ENCODE measurements at regions not wholly inside any gene's neighbourhood (a gene's known extent, or its start where the extent isn't known, plus 50 kb on each side); places are given as distances from the start of the nearest gene placed in this dataset.

GRCh38 chr20:23189854-23190253 lies 103.7 kb upstream of the CD93 start:
- BruUV-seq (replicated peaks): no TSS peak
- no peak overlapping the region for H2BK15ac ChIP-seq (ENCODE audit: low read depth, low read length)
- H3K14ac ChIP-seq (replicated peaks; ENCODE audit: low read depth, low read length): no peak overlapping the region
- H3K9me3 ChIP-seq (ENCODE audit: control insufficient read depth, insufficient read depth, low read length): no peaks in the 10 kb centered on the region
- H4K8ac ChIP-seq (ENCODE audit: low read depth in 2 of 2, low read length in 2 of 2): no peak overlapping the region
- no peak overlapping the region for H3K9ac ChIP-seq (ENCODE audit: low read depth, low read length)
- ChIA-PET CTCF (no interaction called here), POLR2A (ENCODE audit: unreplicated experiment) (no interaction called here)
- dilution Hi-C loops (cut with HindIII; ENCODE audit: low sequenced_read_pairs, unreplicated experiment) (no loop called here), intact Hi-C loops (cut with micrococcal nuclease) (no loop called here), in situ Hi-C loops (cut with MboI; ENCODE audit: low sequenced_read_pairs) (loop anchor here (25.0 kb wide), 1 partner anchor 103 kb away; the partner anchor contains the start of gene CD93)
- no peaks in the 10 kb centered on the region for H3K36me3 ChIP-seq (ENCODE audit: control insufficient read depth, insufficient read depth, low read length)
- no peak overlapping the region for H3K4me3 ChIP-seq (ENCODE audit: insufficient read depth, low read depth, low read length)
- 59% methylated on average over 5 of the region's 9 CpGs; no CpG with 5 or more reads in 1 of the 2 experiments for WGBS, 2 experiments (ENCODE audit: extremely low coverage in 2 of 2, insufficient read length in 1 of 2)
- ATAC-seq (ENCODE audit: low read depth) (no peak), DNase-seq (no peak)
- H3K18ac ChIP-seq (ENCODE audit: low read depth, low read length): no peak overlapping the region
- no peak overlapping the region for H3K56ac ChIP-seq (ENCODE audit: extremely low read depth, insufficient read depth, low read length)
- H2BK5ac ChIP-seq (ENCODE audit: low read depth, low read length, poor library complexity, severe bottlenecking): no peak overlapping the region
- H3K79me1 ChIP-seq (ENCODE audit: low read depth in 1 of 2, low read length in 2 of 2): no peaks in the 10 kb centered on the region
- no peaks in the 10 kb centered on the region for H4K20me1 ChIP-seq (ENCODE audit: insufficient read depth, low read length)
- H2AFZ ChIP-seq (replicated peaks; ENCODE audit: low read length, poor library complexity): no peak overlapping the region
- no peak overlapping the region for H4K5ac ChIP-seq (ENCODE audit: low read depth, low read length)
- peaks cover 9% of the 10 kb centered on the region for H3K9me1 ChIP-seq (ENCODE audit: insufficient read depth, low read length)
- H2BK20ac ChIP-seq (ENCODE audit: low read depth, low read length): no peak overlapping the region
- H3K27me3 ChIP-seq (ENCODE audit: control insufficient read depth, insufficient read depth, low read length): peaks cover 22% of the 10 kb centered on the region
- H3K23ac ChIP-seq (ENCODE audit: low read depth, low read length): no peak overlapping the region
- no peak overlapping the region for H4K91ac ChIP-seq (ENCODE audit: insufficient read depth, low read depth, low read length)
- H3K4me2 ChIP-seq (ENCODE audit: low read depth, low read length): no peak overlapping the region
- no peak overlapping the region for H2BK120ac ChIP-seq (ENCODE audit: low read depth, low read length)
- H3K27ac ChIP-seq (ENCODE audit: insufficient read depth, low read length): no peak overlapping the region
- H2AK5ac ChIP-seq (ENCODE audit: low read depth, low read length): no peak overlapping the region
- TF ChIP-seq RAD21 (IDR thresholded peaks at IDR 0.05; ENCODE audit: low read length) (no peak), BHLHE40 (IDR thresholded peaks at IDR 0.05; ENCODE audit: low read depth, low read length) (no peak), MAZ (IDR thresholded peaks at IDR 0.05; ENCODE audit: borderline replicate concordance, low read depth, low read length) (no peak), CHD1 (IDR thresholded peaks at IDR 0.05; ENCODE audit: low read depth, low read length) (no peak), USF2 (IDR thresholded peaks at IDR 0.05; ENCODE audit: low read depth, low read length) (no peak), POLR2A (IDR thresholded peaks at IDR 0.05; ENCODE audit: low read depth, low read length) (no peak), NFE2L2 (IDR thresholded peaks at IDR 0.05; ENCODE audit: low read depth, low read length) (no peak), RFX5 (IDR thresholded peaks at IDR 0.05; ENCODE audit: low read depth, low read length) (no peak), ELK1 (IDR thresholded peaks at IDR 0.05; ENCODE audit: borderline replicate concordance, low read depth, low read length) (no peak)
- H2AK9ac ChIP-seq (replicated peaks; ENCODE audit: low read depth, low read length, poor library complexity): no peak overlapping the region
- H3K4ac ChIP-seq (ENCODE audit: low read depth, low read length): no peak overlapping the region
- H3K4me1 ChIP-seq (ENCODE audit: control insufficient read depth, insufficient read depth, low read length): no peaks in the 10 kb centered on the region
